RWPE2 (cell line): ENCODE measurements at regions not wholly inside any gene's neighbourhood (a gene's known extent, or its start where the extent isn't known, plus 50 kb on each side); places are given as distances from the start of the nearest gene placed in this dataset.

Experiments used
- ATAC-seq: fragments of 200-7000 bp; cut with Tn5 transposase; 3 replicates; pipeline ENCODE4 v1.9.1; 2021; ENCODE audit warnings: low read depth
- DNase-seq: peaks from one replicate; pipeline ENCODE4 v3.0.0-alpha.2; 2020; ENCODE audit warnings: low spot score
- H3K27ac ChIP-seq: fragments of 450-650 bp; 2 replicates; pipeline ENCODE4 v1.5.1; 2017; ENCODE audit warnings: mild to moderate bottlenecking; ENCODE audit not compliant: poor library complexity, severe bottlenecking
- H3K27me3 ChIP-seq: fragments of 250-450 bp; sonication (Bioruptor Pico); 2 replicates; pipeline ENCODE4 v1.5.1; 2021; ENCODE audit warnings: mild to moderate bottlenecking, moderate library complexity; ENCODE audit not compliant: insufficient read depth, poor library complexity, severe bottlenecking
- H3K36me3 ChIP-seq: fragments of 250-450 bp; sonication (Bioruptor Pico); 2 replicates; pipeline ENCODE4 v1.5.1; 2020; ENCODE audit warnings: low read depth, mild to moderate bottlenecking, moderate library complexity
- H3K4me1 ChIP-seq: fragments of 250-450 bp; sonication (Bioruptor Pico); 2 replicates; pipeline ENCODE4 v1.5.1; 2021; ENCODE audit warnings: mild to moderate bottlenecking, moderate library complexity; ENCODE audit not compliant: insufficient read depth, poor library complexity, severe bottlenecking
- H3K4me3 ChIP-seq: fragments of 250-450 bp; sonication (Bioruptor Pico); 2 replicates; pipeline ENCODE4 v1.5.1; 2021; ENCODE audit warnings: mild to moderate bottlenecking, moderate library complexity; ENCODE audit not compliant: severe bottlenecking
- H3K9me3 ChIP-seq: fragments of 250-450 bp; sonication (Bioruptor Pico); 2 replicates; pipeline ENCODE4 v1.5.1; 2021; ENCODE audit warnings: mild to moderate bottlenecking, moderate library complexity; ENCODE audit not compliant: severe bottlenecking
- TF ChIP-seq, protein P1 (sequence below): fragments of 450-650 bp; IDR thresholded peaks from one replicate; pipeline ENCODE4 v1.5.1; 2017; ENCODE audit warnings: mild to moderate bottlenecking, moderate library complexity; ENCODE audit not compliant: poor library complexity, severe bottlenecking

DNA sequence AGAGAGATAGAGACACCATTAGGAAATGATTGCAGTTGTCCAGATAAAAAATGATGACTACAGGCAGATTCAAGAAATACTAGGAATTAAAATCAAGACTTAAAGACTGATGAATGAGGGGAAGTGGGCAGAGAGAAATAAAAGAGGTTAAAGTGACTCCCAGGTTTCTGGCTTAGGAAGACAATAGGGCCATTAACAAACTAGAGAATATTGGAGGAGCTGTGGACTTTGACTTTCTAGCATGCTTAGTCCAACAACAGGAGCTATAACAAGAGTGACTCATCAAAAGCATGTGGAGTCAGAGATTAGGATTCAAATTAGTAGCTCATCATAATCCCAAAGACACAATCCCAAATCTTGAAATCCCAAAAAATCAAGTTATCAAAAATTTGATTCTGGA is 101.5 kb downstream of the BMP4 start:
- peaks cover 16% of the 10 kb centered on the region for H3K4me1 ChIP-seq
- H3K27ac ChIP-seq = no peak overlapping the region
- no peaks in the 10 kb centered on the region for H3K36me3 ChIP-seq
- H3K9me3 ChIP-seq = no peaks in the 10 kb centered on the region
- TF ChIP-seq, protein P1, sequence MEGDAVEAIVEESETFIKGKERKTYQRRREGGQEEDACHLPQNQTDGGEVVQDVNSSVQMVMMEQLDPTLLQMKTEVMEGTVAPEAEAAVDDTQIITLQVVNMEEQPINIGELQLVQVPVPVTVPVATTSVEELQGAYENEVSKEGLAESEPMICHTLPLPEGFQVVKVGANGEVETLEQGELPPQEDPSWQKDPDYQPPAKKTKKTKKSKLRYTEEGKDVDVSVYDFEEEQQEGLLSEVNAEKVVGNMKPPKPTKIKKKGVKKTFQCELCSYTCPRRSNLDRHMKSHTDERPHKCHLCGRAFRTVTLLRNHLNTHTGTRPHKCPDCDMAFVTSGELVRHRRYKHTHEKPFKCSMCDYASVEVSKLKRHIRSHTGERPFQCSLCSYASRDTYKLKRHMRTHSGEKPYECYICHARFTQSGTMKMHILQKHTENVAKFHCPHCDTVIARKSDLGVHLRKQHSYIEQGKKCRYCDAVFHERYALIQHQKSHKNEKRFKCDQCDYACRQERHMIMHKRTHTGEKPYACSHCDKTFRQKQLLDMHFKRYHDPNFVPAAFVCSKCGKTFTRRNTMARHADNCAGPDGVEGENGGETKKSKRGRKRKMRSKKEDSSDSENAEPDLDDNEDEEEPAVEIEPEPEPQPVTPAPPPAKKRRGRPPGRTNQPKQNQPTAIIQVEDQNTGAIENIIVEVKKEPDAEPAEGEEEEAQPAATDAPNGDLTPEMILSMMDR = no peak
- ATAC-seq (no peak), DNase-seq (no peak)
- H3K4me3 ChIP-seq = no peak overlapping the region
- H3K27me3 ChIP-seq = no peaks in the 10 kb centered on the region

DNA sequence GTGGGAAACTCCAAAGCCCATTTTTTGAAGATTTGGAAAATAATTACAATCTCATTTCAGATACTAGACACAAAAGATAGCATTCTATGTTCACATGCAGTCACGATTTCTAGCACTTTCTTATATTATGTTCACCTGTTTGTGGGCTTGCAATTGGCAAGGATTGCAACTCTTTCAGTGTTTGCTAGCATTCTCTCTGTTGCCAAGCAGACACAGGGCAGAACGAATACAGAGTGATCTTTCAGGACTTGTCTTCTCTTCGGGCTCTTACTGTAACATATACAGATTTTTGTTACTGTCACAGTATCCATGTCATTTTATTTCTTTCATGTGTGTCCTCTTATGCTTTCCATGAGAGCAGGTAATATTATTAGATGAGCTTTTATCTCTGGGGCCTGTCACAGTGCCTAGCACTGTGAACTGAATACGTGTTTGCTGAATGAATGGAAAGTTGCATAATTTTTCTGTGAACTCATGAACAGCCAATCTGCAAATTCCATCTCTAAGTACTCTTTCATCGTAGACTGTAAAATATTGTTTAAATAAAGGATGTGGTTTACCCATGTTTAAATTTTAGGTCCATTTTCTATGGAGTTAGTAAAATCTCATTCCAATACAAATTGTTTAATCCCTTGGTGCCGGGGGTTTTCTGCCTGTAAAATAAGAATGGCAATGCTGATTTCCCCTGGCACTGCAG is 105.1 kb downstream of the BMP4 start:
- Histone ChIP-seq H3K9me3 (no peaks in the 10 kb centered on the region), H3K36me3 (no peaks in the 10 kb centered on the region), H3K27ac (peak overlapping the region; percentile 47), H3K4me3 (no peak overlapping the region), H3K27me3 (no peaks in the 10 kb centered on the region), H3K4me1 (peaks cover 19% of the 10 kb centered on the region)
- no peak for DNase-seq
- ATAC-seq = no peak
- TF ChIP-seq, protein P1 = no peak

DNA sequence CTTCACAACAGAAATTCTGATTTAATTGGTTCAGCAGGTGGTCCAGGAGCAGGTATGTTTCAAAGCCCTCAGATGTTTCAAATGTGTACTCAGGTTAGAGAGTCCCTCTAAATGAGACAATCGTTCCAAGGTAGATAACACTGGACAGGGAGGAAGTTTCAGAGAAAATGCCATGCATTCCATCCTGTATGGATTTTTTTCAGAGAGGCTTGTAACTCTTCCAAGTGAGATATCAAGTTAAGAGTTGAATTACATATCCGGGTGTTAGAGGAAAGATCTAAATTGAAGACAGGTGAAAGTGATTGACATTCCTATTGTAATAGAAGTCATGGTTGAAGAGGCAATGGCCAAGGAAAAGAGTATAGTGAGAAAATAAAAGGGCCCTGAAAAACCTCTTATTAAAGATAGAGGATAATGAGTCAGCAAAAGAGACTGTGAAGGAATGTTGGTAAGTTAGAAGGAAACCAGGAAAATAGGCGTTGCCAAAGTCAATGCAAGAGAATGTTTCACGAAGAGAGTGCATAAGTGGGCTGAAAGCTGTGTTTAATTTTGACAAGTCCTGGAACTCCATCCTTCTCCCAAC is 105.8 kb downstream of the BMP4 start:
- no peak overlapping the region for H3K4me3 ChIP-seq
- H3K4me1 ChIP-seq = peaks cover 25% of the 10 kb centered on the region
- no peaks in the 10 kb centered on the region for H3K9me3 ChIP-seq
- H3K36me3 ChIP-seq = no peaks in the 10 kb centered on the region
- TF ChIP-seq, protein P1 = no peak
- ATAC-seq = peak; percentile 84
- H3K27me3 ChIP-seq = no peaks in the 10 kb centered on the region
- peak overlapping the region; percentile 47 for H3K27ac ChIP-seq
- DNase-seq = no peak

DNA sequence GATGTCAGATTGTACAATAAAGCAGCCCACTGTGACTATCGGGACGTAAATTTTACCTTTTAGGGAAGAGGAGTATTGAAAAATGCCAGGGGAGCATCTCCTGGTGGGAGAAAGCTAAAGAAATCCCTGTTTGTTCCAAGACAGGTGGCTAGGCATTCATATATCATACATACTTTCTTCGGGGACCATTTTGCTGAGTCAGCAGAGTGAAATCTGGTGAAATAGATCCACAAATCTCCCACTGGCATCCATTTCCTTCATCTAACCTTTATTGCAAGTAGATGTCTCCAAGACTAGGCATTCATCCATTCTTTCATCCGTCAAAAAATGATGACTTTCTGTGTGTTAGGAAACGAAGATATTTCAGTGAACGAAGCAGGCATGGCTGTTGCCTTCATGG is 107.1 kb downstream of the BMP4 start:
- ATAC-seq (no peak), DNase-seq (no peak)
- no peaks in the 10 kb centered on the region for H3K9me3 ChIP-seq
- H3K27ac ChIP-seq = no peak overlapping the region
- H3K36me3 ChIP-seq = no peaks in the 10 kb centered on the region
- H3K4me3 ChIP-seq = no peak overlapping the region
- H3K27me3 ChIP-seq = no peaks in the 10 kb centered on the region
- peaks cover 29% of the 10 kb centered on the region for H3K4me1 ChIP-seq
- TF ChIP-seq, protein P1 = no peak

DNA sequence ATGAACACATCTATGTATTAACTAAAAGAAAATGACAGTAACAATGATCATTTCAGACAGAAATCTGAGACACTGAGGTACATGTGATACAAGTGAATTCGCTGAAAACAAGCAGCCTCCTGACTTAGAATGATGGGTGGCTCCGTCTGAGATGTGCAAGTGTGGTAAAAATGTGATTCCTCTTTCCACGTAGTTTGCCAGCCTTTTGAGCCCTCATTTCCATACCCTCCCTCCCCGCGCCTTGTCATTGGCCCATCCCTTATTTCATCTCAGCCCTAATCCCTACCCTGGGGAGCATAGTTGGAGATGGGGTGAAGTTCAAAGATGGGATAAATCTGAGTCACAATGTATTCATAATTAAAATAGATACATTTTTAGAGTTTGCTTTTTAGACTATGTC is 107.8 kb downstream of the BMP4 start:
- no peaks in the 10 kb centered on the region for H3K36me3 ChIP-seq
- no peak overlapping the region for H3K27ac ChIP-seq
- peaks cover 30% of the 10 kb centered on the region for H3K4me1 ChIP-seq
- no peak overlapping the region for H3K4me3 ChIP-seq
- DNase-seq (no peak), ATAC-seq (no peak)
- TF ChIP-seq, protein P1 = no peak
- H3K9me3 ChIP-seq = no peaks in the 10 kb centered on the region
- H3K27me3 ChIP-seq = no peaks in the 10 kb centered on the region
